ENCODE measurements at regions not wholly inside any gene's neighbourhood (a gene's known extent, or its start where the extent isn't known, plus 50 kb on each side); places are given as distances from the start of the nearest gene placed in this dataset.

- DNase-seq (no peak), ATAC-seq (ENCODE audit: low FRiP score in 2 of 2) (no peak)
- TF ChIP-seq CTCF (IDR thresholded peaks at IDR 0.05) (no peak), POLR2A (IDR thresholded peaks at IDR 0.05) (no peak), POLR2AphosphoS5 (IDR thresholded peaks at IDR 0.05) (no peak), EP300 (IDR thresholded peaks at IDR 0.05) (no peak)
- H3K9me3 ChIP-seq, result no peaks in the 10 kb centered on the region
- no peaks in the 10 kb centered on the region for H3K36me3 ChIP-seq
- H3K4me3 ChIP-seq, result no peak overlapping the region
- no peaks in the 10 kb centered on the region for H3K4me1 ChIP-seq
- no peak overlapping the region for H3K27ac ChIP-seq
- no peaks in the 10 kb centered on the region for H3K27me3 ChIP-seq
- WGBS, 2 donors, result 71 to 83% methylated on average over 9 of the region's 9 CpGs
Observed at GRCh38 chr5:2905741-2906140, 154.3 kb upstream of the IRX2 start.

GRCh38 chr5:2904956-2905355 lies 153.5 kb upstream of the IRX2 start:
- no peak for ATAC-seq (ENCODE audit: low FRiP score in 2 of 2)
- 81 to 86% methylated on average over 3 to 9 of the region's 9 CpGs for WGBS, 2 donors
- TF ChIP-seq POLR2A (IDR thresholded peaks at IDR 0.05) (no peak), CTCF (IDR thresholded peaks at IDR 0.05) (no peak), EP300 (IDR thresholded peaks at IDR 0.05) (no peak), POLR2AphosphoS5 (IDR thresholded peaks at IDR 0.05) (no peak)

DNA sequence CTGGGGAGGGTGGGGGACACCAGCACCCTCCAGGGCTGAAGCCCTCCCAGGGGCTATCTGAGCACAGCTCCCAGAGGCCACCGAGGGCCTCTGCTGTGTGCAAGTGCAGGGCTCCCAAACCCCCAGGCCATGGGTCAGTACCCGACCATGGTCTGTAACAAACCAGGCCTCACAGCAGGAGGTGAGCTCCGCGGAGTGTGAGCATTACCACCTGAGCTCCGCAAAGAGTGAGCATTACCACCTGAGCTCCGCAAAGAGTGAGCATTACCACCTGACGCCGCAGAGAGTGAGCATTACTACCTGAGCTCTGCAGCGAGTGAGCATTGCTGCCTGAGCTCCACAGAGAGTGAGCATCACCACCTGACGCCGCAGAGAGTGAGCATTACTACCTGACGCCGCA lies 152.9 kb upstream of the IRX2 start:
- DNase-seq (no peak), ATAC-seq (ENCODE audit: low FRiP score in 2 of 2) (no peak)
- Histone ChIP-seq H3K27me3 (no peaks in the 10 kb centered on the region), H3K36me3 (no peaks in the 10 kb centered on the region), H3K4me1 (no peaks in the 10 kb centered on the region), H3K27ac (no peak overlapping the region), H3K9me3 (no peaks in the 10 kb centered on the region), H3K4me3 (no peak overlapping the region)
- 70 to 73% methylated on average over 8 to 13 of the region's 13 CpGs for WGBS, 2 donors
- TF ChIP-seq EP300 (IDR thresholded peaks at IDR 0.05), result no peak
- no peak for TF ChIP-seq POLR2A (IDR thresholded peaks at IDR 0.05)
- no peak for TF ChIP-seq CTCF (IDR thresholded peaks at IDR 0.05)
- no peak for TF ChIP-seq POLR2AphosphoS5 (IDR thresholded peaks at IDR 0.05)

More at GRCh38 chr5:2904956-2905355, 153.5 kb upstream of the IRX2 start:
- H3K27me3 ChIP-seq, result no peaks in the 10 kb centered on the region
- no peaks in the 10 kb centered on the region for H3K4me1 ChIP-seq
- DNase-seq, result no peak
- no peaks in the 10 kb centered on the region for H3K36me3 ChIP-seq
- H3K27ac ChIP-seq, result no peak overlapping the region
- no peak overlapping the region for H3K4me3 ChIP-seq
- H3K9me3 ChIP-seq, result no peaks in the 10 kb centered on the region

DNA sequence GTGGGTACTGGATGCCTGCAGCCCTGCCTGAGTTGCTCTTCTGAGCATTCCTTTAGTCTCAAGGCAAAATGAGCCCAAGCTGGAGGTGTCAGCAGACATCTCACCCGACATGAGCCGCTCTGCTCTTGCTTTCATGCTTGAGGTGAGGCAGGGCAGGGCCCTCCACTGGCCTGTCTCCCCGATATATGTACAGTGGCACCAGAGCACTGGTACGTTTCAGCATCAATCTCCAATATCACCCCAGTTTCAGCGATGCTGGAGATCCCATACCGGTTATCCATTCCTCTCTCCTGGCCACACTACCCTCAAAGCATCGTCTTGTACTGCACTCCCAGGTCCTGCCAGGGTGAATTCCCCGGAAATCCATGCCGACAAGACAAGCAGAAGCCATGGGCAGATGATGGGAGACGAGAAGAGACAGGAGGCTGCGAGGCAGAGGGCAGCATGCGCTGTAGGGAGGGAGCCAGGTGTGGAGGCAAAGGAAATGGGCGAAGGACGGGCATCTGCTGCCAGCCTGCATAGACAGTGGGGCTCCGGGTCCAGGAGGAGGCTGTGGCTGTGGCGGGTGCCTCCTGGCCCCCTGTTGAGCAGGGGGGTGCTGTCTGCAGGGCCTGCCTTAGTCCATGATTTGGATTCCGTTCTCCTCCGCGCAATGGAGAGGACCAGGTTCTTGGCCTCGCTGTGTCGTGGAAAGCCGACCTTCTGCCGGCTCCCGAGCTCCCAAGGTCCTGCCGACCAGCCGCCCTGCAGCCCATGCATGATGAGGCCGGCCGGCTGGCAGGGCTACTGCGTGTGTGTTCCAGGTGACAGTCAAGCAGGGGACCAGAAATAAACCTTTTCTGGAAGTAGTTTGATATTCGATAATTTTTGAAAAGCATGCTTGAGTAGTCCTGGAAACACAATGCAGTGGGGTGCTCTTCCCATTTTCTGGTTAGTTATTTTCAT lies 152.2 kb upstream of the IRX2 start:
- H3K27ac ChIP-seq, result no peak overlapping the region
- no peaks in the 10 kb centered on the region for H3K36me3 ChIP-seq
- 87 to 89% methylated on average over 29 to 30 of the region's 30 CpGs for WGBS, 2 donors
- no peaks in the 10 kb centered on the region for H3K9me3 ChIP-seq
- H3K27me3 ChIP-seq, result no peaks in the 10 kb centered on the region
- no peaks in the 10 kb centered on the region for H3K4me1 ChIP-seq
- TF ChIP-seq POLR2AphosphoS5 (IDR thresholded peaks at IDR 0.05) (no peak), POLR2A (IDR thresholded peaks at IDR 0.05) (no peak), EP300 (IDR thresholded peaks at IDR 0.05) (no peak), CTCF (IDR thresholded peaks at IDR 0.05) (no peak)
- no peak overlapping the region for H3K4me3 ChIP-seq
- DNase-seq (peak in 1 of 2 donors; percentile 69), ATAC-seq (ENCODE audit: low FRiP score in 2 of 2) (no peak)
